Activated B cell treated with CpG ODN at 0.5 μM for 24 hours (primary cell): ENCODE measurements at regions not wholly inside any gene's neighbourhood (a gene's known extent, or its start where the extent isn't known, plus 50 kb on each side); places are given as distances from the start of the nearest gene placed in this dataset.
"Not testable (repeated sequence)": the region's sequence is repeated elsewhere in the genome, so short reads cannot be mapped to it uniquely, and the experiment has no call there.

Experiments used
- ATAC-seq: fragments of 200-7000 bp; cut with Tn5 transposase; one replicate; pipeline ENCODE4 v1.10.0; 2021; ENCODE audit warnings: low read depth, mild to moderate bottlenecking, moderate library complexity
- CTCF ChIA-PET: fragments of 350-600 bp; sonication (Branson Sonifier 250); formaldehyde crosslinking; loops from one replicate; lab custom pipeline; 2021; ENCODE audit warnings: antibody characterized with exemption; lab: Charles Lee
- POLR2A ChIA-PET: fragments of 350-600 bp; sonication (Branson Sonifier 250); formaldehyde crosslinking; loops from one replicate; lab custom pipeline; 2021; ENCODE audit warnings: antibody characterized with exemption; lab: Charles Lee
- DNase-seq: peaks from one replicate; pipeline ENCODE4 v3.0.0; 2022
- H3K27ac Mint-ChIP-seq: one replicate; pipeline ENCODE4 v1.8.0; 2020; ENCODE audit warnings: mixed read lengths
- H3K27me3 Mint-ChIP-seq: one replicate; pipeline ENCODE4 v1.8.0; 2021; ENCODE audit warnings: mixed read lengths
- H3K36me3 Mint-ChIP-seq: one replicate; pipeline ENCODE4 v1.8.0; 2021; ENCODE audit warnings: low read depth, mixed read lengths
- H3K4me1 Mint-ChIP-seq: one replicate; pipeline ENCODE4 v1.8.0; 2021; ENCODE audit warnings: mixed read lengths
- H3K4me3 Mint-ChIP-seq: one replicate; pipeline ENCODE4 v1.8.0; 2020; ENCODE audit warnings: mild to moderate bottlenecking, mixed read lengths
- H3K9me3 Mint-ChIP-seq: one replicate; pipeline ENCODE4 v1.8.0; 2020; ENCODE audit warnings: mixed read lengths
- intact Hi-C: fragments of 100-400 bp; cut with micrococcal nuclease; formaldehyde crosslinking; loops from one replicate; pipeline ENCODE4 v1.15.1; 2024
- TF ChIP-seq, protein P1 (sequence below): fragments of 200-600 bp; IDR thresholded peaks from one replicate; pipeline ENCODE4 v1.8.0; 2022; ENCODE audit warnings: antibody characterized with exemption, mild to moderate bottlenecking

DNA sequence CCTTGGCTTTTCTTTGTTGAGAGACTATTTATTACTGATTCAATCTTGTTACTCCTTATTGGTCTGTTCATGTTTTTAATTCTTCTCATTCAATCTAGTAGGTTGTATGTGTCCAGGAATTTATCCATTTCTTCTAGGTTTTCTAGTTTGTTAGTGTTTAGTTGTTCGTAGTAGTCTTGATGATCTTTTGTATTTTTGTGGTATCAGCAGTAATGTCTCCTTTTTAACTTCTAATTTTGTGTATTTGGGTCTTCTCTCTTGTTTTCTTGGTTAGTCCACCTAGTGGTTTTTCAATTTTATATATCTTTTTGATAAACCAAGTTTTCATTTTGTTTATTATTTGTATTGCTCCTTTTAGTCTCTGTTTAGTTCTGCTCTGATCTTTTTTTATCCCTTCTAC lies 546.9 kb upstream of the TPK1 start:
- TF ChIP-seq, protein P1, sequence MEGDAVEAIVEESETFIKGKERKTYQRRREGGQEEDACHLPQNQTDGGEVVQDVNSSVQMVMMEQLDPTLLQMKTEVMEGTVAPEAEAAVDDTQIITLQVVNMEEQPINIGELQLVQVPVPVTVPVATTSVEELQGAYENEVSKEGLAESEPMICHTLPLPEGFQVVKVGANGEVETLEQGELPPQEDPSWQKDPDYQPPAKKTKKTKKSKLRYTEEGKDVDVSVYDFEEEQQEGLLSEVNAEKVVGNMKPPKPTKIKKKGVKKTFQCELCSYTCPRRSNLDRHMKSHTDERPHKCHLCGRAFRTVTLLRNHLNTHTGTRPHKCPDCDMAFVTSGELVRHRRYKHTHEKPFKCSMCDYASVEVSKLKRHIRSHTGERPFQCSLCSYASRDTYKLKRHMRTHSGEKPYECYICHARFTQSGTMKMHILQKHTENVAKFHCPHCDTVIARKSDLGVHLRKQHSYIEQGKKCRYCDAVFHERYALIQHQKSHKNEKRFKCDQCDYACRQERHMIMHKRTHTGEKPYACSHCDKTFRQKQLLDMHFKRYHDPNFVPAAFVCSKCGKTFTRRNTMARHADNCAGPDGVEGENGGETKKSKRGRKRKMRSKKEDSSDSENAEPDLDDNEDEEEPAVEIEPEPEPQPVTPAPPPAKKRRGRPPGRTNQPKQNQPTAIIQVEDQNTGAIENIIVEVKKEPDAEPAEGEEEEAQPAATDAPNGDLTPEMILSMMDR = no peak
- CTCF ChIA-PET = no interaction called here
- POLR2A ChIA-PET = no interaction called here
- H3K27ac Mint-ChIP-seq = no peak overlapping the region
- no peak overlapping the region for H3K4me3 Mint-ChIP-seq
- ATAC-seq = no peak
- no peak for DNase-seq
- intact Hi-C loops = no loop called here
- no peaks in the 10 kb centered on the region for H3K4me1 Mint-ChIP-seq
- no peaks in the 10 kb centered on the region for H3K36me3 Mint-ChIP-seq
- H3K27me3 Mint-ChIP-seq = no peaks in the 10 kb centered on the region
- peaks cover 14% of the 10 kb centered on the region for H3K9me3 Mint-ChIP-seq

- ChIA-PET CTCF (no interaction called here), POLR2A (no interaction called here)
- Mint-ChIP-seq H3K27me3 (no peaks in the 10 kb centered on the region), H3K4me1 (no peaks in the 10 kb centered on the region), H3K4me3 (no peak overlapping the region), H3K27ac (no peak overlapping the region), H3K36me3 (no peaks in the 10 kb centered on the region), H3K9me3 (peaks cover 5% of the 10 kb centered on the region)
- TF ChIP-seq, protein P1 = no peak
- no peak for DNase-seq
- no peak for ATAC-seq
- intact Hi-C loops = no loop called here
Measured at GRCh38 chr7:145378197-145378596, 542.3 kb upstream of the TPK1 start.

GRCh38 chr7:145360511-145361100 lies 524.8 kb upstream of the TPK1 start:
- Mint-ChIP-seq H3K27me3 (no peaks in the 10 kb centered on the region), H3K36me3 (no peaks in the 10 kb centered on the region), H3K27ac (no peak overlapping the region), H3K4me1 (no peaks in the 10 kb centered on the region), H3K9me3 (peaks cover 9% of the 10 kb centered on the region), H3K4me3 (no peak overlapping the region)
- ATAC-seq = no peak
- CTCF ChIA-PET = no interaction called here
- POLR2A ChIA-PET = no interaction called here
- TF ChIP-seq, protein P1 = no peak
- intact Hi-C loops = no loop called here
- DNase-seq = no peak

DNA sequence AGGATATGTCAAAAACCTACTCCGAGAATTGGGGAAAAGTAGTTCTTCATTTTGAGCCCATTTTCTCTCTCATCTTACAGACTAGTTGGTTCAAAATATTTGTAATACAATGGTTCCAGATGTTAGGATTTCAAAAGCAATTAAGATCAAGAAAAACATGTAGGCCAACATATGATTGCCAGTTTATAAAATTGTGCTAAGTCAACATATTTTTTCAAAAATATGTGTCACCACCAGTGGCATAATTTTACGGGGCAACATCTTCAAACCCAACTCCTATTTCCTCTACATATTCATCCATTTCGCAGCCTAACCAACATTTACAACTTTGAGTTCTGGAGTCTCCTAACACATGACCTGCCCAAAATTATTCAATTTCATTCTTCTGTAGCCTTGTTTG lies 514.5 kb upstream of the TPK1 start:
- DNase-seq = no peak
- intact Hi-C loops = no loop called here
- Mint-ChIP-seq H3K27me3 (no peaks in the 10 kb centered on the region), H3K4me1 (no peaks in the 10 kb centered on the region), H3K36me3 (no peaks in the 10 kb centered on the region), H3K27ac (no peak overlapping the region), H3K4me3 (no peak overlapping the region), H3K9me3 (peaks cover 12% of the 10 kb centered on the region)
- TF ChIP-seq, protein P1 = no peak
- no peak for ATAC-seq
- ChIA-PET POLR2A (no interaction called here), CTCF (no interaction called here)

GRCh38 chr7:145349452-145349851 lies 513.6 kb upstream of the TPK1 start:
- H3K4me3 Mint-ChIP-seq, H3K27me3 Mint-ChIP-seq, POLR2A ChIA-PET: not testable (repeated sequence)

GRCh38 chr7:145347271-145347670 lies 511.4 kb upstream of the TPK1 start:
- TF ChIP-seq, protein P1 = no peak
- CTCF ChIA-PET = no interaction called here
- DNase-seq = no peak
- H3K36me3 Mint-ChIP-seq = no peaks in the 10 kb centered on the region
- H3K9me3 Mint-ChIP-seq = peaks cover 12% of the 10 kb centered on the region
- POLR2A ChIA-PET = no interaction called here
- H3K27me3 Mint-ChIP-seq = no peaks in the 10 kb centered on the region
- H3K27ac Mint-ChIP-seq = no peak overlapping the region
- H3K4me3 Mint-ChIP-seq = no peak overlapping the region
- intact Hi-C loops = no loop called here
- no peak for ATAC-seq
- H3K4me1 Mint-ChIP-seq = no peaks in the 10 kb centered on the region

More at GRCh38 chr7:145349452-145349851, 513.6 kb upstream of the TPK1 start:
- intact Hi-C loops, ATAC-seq, DNase-seq, H3K4me1 Mint-ChIP-seq, H3K27ac Mint-ChIP-seq, CTCF ChIA-PET, H3K36me3 Mint-ChIP-seq: not testable (repeated sequence)
- H3K9me3 Mint-ChIP-seq = peaks cover 12% of the 10 kb centered on the region
